NT2/D1 (cell line): ENCODE measurements at regions not wholly inside any gene's neighbourhood (a gene's known extent, or its start where the extent isn't known, plus 50 kb on each side); places are given as distances from the start of the nearest gene placed in this dataset.

ENCODE experiments used
- SUZ12 ChIP-seq: IDR thresholded peaks from 2 replicates; pipeline ENCODE4 v1.6.1; 2011; ENCODE audit not compliant: insufficient read length, insufficient read depth; ENCODE audit errors: extremely low read depth
- YY1 ChIP-seq: IDR thresholded peaks from 2 replicates; pipeline ENCODE4 v1.6.1; 2011; ENCODE audit not compliant: insufficient read length, insufficient read depth
- ZNF274 ChIP-seq: IDR thresholded peaks from 2 replicates; pipeline ENCODE4 v1.6.1; 2011; ENCODE audit warnings: mild to moderate bottlenecking, low read depth, low read length

DNA sequence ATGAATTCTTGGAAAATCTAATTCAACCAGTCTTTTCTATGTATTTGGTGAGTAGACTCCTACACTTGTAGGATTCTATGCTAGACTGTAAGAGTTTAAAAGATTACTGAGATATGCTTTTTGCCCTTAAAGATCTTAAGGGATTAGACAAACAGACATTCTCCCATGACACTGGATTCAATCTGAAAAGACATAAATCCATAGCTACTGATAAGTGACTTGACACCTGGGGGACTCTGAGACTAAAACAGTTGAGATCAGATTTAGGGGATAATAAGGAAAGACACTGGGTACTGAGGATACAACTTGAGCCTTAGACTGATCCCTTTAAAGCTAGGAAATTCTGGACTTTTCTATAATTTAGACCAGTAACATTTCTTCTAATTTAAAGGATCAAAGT is 1233.4 kb downstream of the XPNPEP1 start:
- no peak for TF ChIP-seq SUZ12
- no peak for TF ChIP-seq YY1
- no peak for TF ChIP-seq ZNF274
